GM18517 (cell line): ENCODE measurements at regions not wholly inside any gene's neighbourhood (a gene's known extent, or its start where the extent isn't known, plus 50 kb on each side); places are given as distances from the start of the nearest gene placed in this dataset.

Experiments
- ATAC-seq: cut with Tn5 transposase; IDR thresholded peaks from one replicate; pipeline ENCODE4 v1.9.1; 2021; ENCODE audit warnings: mild to moderate bottlenecking, moderate library complexity; ENCODE audit not compliant: unreplicated experiment

DNA sequence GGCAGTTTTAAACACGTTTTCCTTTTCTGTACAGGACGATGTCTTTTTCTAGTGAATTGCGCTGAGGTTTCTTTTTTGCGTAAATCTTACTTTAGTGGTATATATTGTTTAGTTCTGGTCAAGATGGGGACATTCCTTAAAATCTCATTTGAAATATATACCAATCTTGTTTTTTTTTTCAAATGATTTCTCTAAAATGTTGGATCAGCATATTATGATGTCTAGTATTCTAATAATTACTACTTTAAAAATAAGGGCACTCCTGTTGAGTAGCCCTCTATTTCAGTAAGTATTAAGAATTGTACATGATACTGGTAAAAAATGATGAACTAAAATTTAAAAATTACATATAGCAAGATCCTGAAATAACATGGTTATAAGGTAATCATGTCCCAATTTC, 224.1 kb upstream of the ARHGAP24 start:
- no peak for ATAC-seq

DNA sequence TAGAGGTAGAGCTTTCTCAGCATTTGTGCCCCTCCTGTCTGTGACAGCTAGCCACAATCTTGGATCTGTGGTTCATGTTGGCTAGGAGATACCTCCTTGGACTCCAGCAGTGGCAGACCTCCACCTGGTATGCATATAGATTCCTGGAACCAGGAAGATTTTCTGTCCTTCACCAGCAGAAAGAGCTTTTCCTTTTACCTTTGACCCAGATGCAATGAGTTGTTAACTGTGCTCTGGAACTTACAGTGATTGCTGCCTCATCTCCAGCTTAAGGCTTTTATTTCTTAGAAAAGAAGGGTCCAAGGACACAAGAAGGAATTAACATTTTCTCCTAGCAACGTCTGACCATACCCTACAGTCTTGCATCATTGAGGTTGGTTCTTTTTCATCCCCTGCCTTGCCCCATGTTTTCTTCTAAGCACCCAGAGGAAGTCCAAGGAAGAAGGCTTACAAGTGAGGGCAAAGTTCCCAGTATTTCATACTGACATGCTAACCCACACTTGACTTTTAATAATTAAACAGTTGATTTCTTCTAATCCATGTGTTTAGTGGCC, 217.1 kb upstream of the ARHGAP24 start:
- no peak for ATAC-seq

DNA sequence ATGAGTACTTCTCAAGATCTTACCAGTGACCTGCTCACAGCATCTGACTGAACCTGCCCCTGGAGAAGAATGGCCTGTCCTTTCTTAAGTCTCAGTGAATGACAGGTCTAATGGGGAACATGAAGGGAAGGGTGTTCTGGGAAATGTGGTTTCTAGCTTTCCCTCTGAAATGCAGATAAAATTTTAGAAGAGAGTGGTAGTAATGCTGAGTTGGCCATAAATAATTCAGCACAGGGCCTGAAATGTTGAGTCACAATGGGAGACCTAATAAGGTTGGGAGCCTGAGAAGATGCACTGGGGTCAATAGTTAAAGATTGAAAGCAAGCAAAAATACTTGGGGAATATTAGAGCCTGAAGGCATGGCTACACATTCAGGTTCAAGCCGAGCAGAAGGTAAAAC, 214.9 kb upstream of the ARHGAP24 start:
- no peak for ATAC-seq

DNA sequence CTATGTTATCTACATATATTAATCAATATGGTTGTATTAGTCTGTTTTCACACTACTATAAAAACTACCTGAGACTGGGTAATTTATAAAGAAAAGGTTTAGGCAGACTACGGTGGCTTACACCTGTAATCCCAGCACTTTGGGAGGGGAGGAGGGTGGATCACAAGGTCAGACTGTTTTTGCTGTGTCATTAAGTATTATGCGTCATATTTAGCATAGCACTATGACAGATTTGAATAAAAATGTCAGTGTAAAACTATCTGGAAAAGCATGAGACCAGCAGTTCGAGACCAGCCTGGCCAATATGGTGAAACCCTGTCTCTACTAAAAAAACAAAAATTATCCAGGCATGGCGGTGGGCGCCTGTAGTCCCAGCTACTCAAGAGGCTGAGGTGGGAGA, 209.7 kb upstream of the ARHGAP24 start:
- ATAC-seq, result no peak

DNA sequence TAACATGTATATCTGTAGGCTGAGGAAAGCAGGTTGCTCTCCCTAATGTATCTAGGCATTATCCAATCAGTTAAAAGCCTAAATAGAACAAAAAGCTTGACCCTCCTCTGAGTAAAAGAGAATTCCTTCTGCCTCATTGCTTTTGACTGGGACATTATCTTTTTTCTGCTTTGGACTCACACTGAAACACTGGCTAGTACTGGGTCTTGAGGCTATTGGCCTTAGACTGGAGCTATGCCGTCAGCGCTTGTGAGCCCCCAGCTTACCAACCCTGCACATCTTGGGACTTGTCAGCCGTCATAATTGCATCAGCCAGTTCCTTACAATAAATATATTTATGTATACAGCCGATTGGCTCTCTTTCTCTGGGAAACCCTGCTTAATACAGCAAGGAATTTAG, 206.8 kb upstream of the ARHGAP24 start:
- ATAC-seq, result no peak

DNA sequence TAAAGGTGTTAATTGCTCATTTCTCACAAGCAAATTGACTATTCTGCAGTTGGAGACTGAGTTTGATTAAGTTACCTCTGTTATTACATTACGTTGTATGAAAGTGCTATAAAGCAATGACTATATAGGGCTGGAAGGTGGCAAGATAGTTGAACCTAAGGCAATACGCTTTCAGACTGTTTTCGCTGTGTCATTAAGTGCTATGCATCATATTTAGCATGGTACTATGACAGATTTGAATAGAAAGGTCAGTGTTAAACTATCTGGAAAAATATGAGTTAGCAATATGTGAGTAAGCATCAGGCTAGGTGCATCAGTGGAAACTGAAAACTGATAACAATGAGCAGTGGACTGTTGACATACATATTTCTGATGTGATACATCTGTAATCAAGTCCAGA, 206.0 kb upstream of the ARHGAP24 start:
- ATAC-seq, result no peak

DNA sequence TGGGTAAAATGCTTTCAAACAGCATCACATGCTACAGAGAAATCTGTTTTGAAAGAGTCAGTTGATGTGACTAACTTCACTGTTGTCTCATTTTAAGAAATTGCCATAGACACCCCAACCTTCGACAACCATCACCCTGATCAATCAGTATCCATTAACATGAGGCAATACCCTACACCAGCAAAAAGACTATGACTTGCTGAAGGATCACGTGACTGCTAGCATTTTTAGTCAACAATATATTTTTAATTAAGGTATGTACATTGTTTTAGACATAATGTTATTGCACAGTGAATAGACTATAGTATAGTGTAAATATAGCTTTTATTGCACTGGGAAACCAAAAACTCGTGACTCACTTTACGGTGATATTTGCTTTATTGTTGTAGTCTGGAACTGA, 200.0 kb upstream of the ARHGAP24 start:
- ATAC-seq, result no peak

DNA sequence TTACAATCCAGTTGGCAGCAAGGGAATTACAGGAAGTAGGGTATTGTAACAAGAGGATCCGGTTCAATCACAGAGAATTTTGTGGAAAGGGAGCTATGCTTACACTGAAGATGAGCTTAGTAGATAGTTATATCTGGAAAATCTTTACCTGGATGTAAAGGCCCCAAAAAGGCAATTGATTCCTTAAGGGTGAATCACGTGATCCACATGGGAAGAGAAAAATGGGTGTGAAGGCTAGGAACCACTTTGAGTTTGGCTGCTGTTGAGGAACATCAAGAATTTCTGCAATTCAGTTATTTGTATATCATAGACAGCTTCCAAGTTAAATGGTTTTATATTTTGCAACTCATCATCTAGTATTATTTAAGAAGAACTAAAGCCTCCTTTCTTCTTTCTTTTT, 194.0 kb upstream of the ARHGAP24 start:
- ATAC-seq, result no peak

DNA sequence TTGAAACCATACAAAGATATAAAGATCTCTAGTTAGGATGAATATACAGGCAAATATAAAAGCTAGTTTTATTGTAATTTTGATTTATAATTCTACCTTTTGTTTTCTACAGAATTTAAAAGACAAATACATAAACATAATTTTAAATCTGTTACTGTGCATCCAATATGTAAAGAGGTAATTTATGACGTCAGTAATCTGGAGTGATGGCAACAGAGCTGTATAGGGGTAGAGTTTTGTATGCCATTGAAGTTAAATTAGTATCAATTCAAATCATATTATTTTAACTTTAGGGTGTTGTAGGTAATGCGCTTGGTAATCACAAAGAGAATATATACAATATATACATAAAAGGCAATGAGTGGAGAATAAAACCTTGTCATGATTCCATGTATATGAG, 183.7 kb upstream of the ARHGAP24 start:
- no peak for ATAC-seq

DNA sequence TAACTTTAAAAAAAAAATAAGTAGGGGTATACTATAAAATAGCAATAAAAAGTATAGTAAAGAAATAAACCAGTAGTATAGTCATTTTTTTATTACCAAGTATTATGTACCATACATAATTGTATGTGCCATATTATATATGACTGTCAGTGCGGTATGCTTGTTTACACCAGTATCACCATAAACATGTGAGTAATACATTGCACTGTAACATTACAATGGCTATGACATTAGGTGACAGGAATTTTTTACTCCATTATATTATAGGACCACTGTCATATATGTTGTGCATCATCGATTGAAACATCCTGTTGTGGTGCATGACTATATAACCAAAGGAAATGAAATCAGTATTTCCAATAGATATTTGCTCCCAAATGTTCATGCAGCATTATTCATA, 176.9 kb upstream of the ARHGAP24 start:
- no peak for ATAC-seq

DNA sequence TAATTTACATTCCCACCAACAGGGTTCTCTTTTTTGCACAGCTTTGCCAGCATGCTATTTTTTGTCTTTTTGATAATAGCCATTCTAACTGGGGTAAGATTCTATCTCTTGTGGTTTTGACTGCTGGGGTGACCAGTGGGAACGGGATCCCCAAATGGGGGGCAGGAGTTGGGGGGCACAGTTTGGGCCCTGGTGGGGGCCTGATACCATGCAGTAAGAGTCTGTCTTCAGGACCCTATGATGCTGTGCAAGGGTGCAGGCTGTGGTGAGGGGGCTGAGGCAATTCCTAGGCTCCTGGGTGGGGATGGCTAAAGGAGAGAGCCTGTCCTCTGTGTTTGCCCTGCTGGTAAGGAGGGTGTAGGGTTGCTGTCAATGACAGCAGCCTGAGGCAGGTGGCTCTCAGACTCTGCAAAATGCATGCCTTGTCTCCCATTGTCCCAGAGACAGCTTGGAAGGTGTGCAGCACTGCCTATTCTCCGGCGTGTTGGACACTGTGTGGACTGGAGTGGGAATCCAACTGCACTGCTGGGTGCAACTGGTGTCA, 172.7 kb upstream of the ARHGAP24 start:
- ATAC-seq, result no peak

DNA sequence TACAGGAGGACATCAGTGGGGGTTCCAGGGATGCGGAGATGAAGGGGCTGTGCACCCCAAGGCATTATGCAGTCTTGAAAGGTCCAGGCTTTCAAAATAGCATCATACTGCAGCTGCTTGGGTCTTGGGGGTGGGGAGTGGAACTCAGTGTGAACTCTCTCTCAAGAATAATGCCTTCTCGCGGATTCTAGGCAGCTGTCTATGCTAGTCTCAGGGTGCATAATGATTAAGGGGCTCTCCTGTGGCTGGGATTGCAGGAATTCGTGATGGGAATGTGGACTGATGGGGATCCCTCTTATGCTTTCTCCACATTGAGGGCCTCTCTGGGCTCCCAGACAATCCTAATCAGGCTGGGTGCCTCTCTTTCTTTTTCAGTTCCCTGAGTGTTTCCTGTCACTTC, 172.2 kb upstream of the ARHGAP24 start:
- ATAC-seq, result no peak

DNA sequence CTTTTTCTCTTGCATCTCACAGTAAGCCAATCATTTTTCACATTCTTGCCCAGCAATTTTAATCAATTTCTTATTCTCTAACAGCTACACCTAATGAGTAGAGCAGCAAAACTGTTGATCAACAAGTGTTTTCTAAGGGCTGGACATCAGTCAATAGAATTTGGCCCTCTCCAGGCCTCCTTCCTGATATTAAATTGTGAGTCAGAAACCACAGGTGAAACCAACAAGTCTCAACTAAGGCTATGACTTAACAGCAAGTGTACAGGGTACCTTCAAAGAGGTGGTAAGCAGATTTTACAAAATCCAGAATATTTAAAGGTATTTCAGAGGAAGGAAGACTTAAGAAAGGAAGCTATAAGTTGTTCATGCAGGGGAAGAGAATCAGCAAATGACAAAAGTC, 156.5 kb upstream of the ARHGAP24 start:
- ATAC-seq, result no peak

DNA sequence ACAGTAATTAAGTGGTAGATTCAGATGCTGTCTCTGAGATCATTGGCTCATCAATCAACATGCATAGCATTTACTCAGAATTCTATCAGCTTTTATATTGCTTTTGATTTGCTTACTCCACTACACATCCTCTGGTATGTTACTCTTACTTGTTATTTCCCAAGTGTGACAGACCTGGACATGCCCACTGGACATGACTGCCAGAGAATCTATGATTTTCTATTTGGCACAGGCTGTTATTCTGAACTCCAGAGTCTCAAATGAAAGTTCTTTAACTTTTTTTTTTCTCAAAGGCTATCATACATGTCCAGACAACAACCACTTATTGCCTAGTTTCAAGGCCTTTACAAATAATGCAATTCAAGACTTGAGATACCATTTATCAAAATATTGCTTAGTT, 116.1 kb upstream of the ARHGAP24 start:
- no peak for ATAC-seq

DNA sequence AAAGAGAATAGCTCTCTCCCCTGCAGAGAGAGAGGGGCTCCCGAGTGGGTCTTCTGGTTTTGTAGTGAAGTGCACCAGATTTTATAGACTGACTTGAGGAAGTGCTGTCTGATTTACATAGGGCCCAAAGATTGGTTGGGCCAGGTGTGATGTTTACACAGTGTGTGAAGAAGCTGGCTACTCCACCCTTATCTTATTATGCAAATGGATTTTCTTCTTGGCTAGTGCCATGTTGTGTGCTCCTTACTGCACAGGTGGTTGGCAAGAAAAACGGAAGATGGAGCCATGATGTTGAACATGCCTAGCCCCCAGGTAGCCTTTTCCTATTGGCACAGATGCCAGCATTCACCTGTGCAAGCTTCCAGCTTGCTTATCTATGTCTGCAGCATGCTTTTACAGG, 112.4 kb upstream of the ARHGAP24 start:
- no peak for ATAC-seq

DNA sequence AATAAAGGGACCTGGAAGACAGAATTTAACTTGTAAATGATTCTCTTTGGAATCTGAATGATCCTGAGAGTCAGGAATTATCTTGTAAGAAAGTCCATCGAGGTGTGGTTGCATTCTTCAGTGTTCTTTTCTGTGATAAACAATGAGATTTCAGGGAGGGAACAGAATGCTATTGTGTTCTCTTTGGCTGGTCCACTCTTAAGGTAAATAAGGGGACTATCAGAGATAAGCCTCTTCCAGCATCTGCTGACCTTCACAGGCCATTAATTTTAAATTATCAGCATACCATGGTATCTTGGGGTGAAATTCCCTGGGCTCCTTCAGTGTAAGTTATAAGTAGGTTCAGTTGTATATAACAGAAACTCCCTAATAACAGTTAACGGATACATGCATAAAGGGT, 107.1 kb upstream of the ARHGAP24 start:
- ATAC-seq, result no peak

DNA sequence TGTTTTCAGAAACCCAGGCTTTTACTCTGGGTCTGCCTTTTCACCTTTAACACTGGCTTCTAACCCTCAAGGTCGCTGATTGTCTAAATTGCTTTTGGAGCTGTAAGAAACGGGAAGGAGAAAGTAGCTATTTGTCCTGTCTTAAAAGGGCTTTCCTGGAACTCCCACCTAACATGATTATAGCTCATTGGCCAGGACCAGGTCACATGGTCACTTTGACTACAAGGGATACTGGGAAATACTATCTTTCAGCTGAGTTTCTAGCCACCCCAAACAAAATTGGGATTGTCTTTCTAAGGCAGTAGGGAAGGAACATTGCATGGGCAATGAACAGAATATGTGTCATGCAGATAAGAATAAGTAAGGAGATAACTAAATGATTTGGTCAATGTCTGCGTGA, 106.7 kb upstream of the ARHGAP24 start:
- ATAC-seq, result no peak

DNA sequence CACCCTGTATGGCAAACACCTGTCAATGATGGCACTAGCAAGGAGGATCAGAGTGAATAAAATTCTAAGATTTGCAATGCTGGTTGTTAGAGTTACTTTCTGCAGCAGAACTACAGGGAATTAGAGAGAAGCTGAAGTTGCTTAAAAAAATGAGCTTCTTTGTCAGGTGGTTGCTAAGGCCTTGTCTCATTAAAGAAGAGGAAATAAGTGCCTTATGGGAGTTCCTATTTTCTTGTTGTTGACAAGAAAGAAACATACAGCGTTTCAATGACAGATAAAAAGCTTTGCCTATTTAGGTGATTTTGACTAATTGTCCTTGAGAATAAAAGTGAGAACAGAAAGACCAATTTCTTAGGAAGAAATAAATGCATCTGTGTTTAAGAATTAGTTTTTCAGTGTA, 106.0 kb upstream of the ARHGAP24 start:
- ATAC-seq, result no peak

DNA sequence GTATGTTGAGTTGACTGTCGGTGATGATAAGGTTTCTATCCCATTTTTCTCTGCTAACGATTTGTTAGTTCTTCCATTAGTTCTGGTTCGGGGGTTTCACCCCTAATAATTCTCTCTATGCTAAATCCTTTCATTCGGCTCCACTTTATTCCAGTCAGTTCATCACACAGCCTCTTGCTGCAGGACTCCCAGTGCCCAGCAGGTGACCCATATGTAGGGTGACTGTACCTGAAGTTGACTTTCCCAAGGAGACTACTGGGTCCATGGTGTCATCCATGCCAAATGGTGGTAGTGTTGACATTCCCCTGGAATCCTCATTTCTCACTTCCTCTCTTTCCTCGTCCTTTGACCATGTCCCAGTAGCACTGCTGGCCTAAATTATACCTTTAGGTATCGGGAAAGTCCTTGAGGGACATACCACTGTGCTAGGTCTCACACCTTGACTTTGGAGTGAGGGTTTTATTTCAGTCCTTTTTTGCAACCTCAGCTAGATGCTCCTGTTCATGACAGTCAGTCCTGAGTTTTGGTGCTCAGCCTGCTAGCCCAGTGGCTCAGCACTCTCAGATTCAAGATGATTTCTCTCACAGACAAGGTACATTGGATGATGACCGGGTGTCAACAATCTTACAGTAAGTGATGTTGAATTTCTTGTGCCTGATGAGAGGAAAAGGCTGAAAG, 105.1 kb upstream of the ARHGAP24 start:
- ATAC-seq, result no peak

DNA sequence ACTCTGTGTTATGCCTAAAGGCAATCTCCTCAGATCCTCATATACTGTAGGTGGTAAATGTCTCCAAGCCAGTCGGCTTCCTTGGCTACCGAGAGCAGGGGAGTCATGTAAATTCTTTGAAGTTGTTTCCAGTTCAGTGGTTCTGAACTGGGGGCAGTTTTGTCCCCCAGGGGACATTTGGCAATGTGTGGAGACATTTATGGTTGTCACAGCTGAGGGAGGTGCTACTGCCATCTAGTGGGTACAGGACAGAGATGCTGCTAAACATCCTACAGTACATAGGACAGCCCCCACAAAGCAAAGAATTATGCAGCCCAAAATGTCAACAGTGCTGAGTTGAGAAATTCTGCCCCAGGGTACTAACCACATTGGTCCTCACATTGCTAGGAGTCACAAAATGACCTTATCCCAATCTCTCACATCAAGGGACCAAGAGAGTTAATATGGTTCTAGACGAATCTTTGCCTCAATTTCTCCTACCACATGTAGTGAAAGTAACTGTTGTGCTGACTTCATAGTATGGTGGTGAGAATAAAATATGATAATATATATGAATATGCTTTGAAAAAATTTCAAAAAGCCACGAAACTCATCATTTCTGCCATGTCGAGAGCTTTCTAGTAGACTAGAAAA, 104.4 kb upstream of the ARHGAP24 start:
- peak; percentile 90 for ATAC-seq

DNA sequence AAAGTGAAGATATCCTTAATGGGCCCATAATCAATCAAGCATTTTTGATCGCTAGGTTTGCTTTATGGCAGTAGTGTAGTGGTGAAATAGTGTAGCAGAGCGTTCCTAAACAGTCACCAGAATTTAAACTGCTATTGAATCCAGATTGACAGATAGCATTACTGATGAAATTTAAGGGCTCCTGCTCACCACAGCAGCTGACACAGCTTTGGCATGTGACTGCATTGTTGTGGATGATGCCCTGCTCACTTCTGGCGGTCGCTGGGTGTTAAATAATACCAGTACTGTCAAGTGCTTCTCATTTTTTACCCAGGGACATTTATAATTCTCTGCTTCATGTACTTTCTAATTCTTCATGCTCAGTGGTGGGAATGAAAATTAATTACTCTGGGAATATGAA, 102.0 kb upstream of the ARHGAP24 start:
- no peak for ATAC-seq

DNA sequence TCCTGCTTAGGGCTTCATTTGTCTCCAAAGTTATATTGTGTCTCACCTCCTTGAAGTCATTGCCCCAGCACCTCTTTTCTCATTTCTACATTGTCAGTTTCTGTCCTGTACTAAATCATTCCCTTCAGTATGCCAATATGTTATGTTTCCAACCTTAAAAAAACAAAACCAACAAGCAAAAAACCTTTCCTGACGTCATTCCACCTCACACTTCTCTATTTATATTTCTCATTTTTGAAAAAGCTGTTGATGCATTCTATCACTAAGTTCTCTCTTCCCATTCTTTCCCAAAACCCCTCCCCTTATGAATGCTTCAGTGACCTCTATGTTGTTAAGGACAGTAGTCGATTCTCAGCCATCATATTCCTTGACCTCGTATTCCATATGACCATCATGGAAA, 98.7 kb upstream of the ARHGAP24 start:
- ATAC-seq, result no peak
